SK-N-SH (cell line): ENCODE measurements at regions not wholly inside any gene's neighbourhood (a gene's known extent, or its start where the extent isn't known, plus 50 kb on each side); places are given as distances from the start of the nearest gene placed in this dataset.

ENCODE experiments used
- CTCF ChIA-PET: fragments of 300-600, 350-600 bp; formaldehyde crosslinking; extraction: SDS; loops from one replicate; lab custom pipeline; 2021; lab: Yijun Ruan, JAX
- POLR2A ChIA-PET: fragments of 350-600 bp; sonication (Branson Sonifier 250); formaldehyde crosslinking; extraction: SDS; loops from one replicate; lab custom pipeline; 2020; ENCODE audit warnings: antibody characterized with exemption, inconsistent platforms; lab: Yijun Ruan, JAX
- DNase-seq: peaks from one replicate; pipeline ENCODE4 v3.0.0; 2012
- H2AFZ ChIP-seq: fragments of 200-600 bp; sonication (generic); 2 replicates; pipeline ENCODE4 v1.8.1; 2016; ENCODE audit warnings: antibody characterized with exemption, mild to moderate bottlenecking, low read depth
- H3F3A ChIP-seq: fragments of 200-600 bp; sonication (generic); replicated peaks from 2 replicates; pipeline ENCODE3; 2016; ENCODE audit warnings: antibody characterized with exemption, mild to moderate bottlenecking; ENCODE audit not compliant: insufficient read depth
- H3K27ac ChIP-seq, 2 experiments: fragments of 200-500 bp in 1 of 2; fragments of 200-600 bp in 1 of 2; sonication (Bioruptor generic) in 1 of 2; sonication (generic), shearing (Covaris generic) in 1 of 2; 2 replicates each; pipeline versions ENCODE4 v1.5.1 to v1.6.1; 2014 to 2016; ENCODE audit warnings: low read depth in 2 of 2, inconsistent platforms in 1 of 2, low read length in 1 of 2, mild to moderate bottlenecking in 1 of 2, mixed read lengths in 1 of 2
- H3K27me3 ChIP-seq: fragments of 200-600 bp; sonication (generic), shearing (Covaris generic); 2 replicates; pipeline ENCODE4 v1.6.1; 2016; ENCODE audit warnings: mixed run types; ENCODE audit not compliant: insufficient read depth
- H3K36me3 ChIP-seq, 2 experiments: fragments of 200-500 bp in 1 of 2; fragments of 200-600 bp in 1 of 2; sonication (Bioruptor generic) in 1 of 2; sonication (generic) in 1 of 2; replicated peaks in 1 of 2; 2 replicates each; pipeline versions ENCODE3 to v1.5.1; 2014 to 2016; ENCODE audit warnings: low read length in 1 of 2, mild to moderate bottlenecking in 1 of 2; ENCODE audit not compliant: insufficient read depth in 2 of 2, control insufficient read depth in 1 of 2
- H3K4me1 ChIP-seq, 2 experiments: fragments of 200-500 bp in 1 of 2; fragments of 200-600 bp in 1 of 2; sonication (Bioruptor generic) in 1 of 2; sonication (generic), shearing (Covaris generic) in 1 of 2; 2 replicates each; pipeline versions ENCODE4 v1.5.1 to v1.6.1; 2014 to 2016; ENCODE audit warnings: low read depth in 1 of 2, low read length in 1 of 2, mixed run types in 1 of 2; ENCODE audit not compliant: insufficient read depth in 2 of 2, control insufficient read depth in 1 of 2
- H3K4me2 ChIP-seq: fragments of 200-600 bp; sonication (generic), shearing (Covaris generic); 2 replicates; pipeline ENCODE4 v1.6.1; 2017; ENCODE audit warnings: mixed run types
- H3K4me3 ChIP-seq, 2 experiments: fragments of 200-500 bp in 1 of 2; fragments of 200-600 bp in 1 of 2; sonication (Bioruptor generic) in 1 of 2; sonication (generic), shearing (Covaris generic) in 1 of 2; 2 replicates each; pipeline versions ENCODE4 v1.5.1 to v1.8.1; 2014 to 2016; ENCODE audit warnings: low read depth in 2 of 2, inconsistent platforms in 1 of 2, low read length in 1 of 2, mild to moderate bottlenecking in 1 of 2, mixed read lengths in 1 of 2, moderate library complexity in 1 of 2
- H3K79me2 ChIP-seq: fragments of 200-600 bp; sonication (generic); 2 replicates; pipeline ENCODE4 v1.8.1; 2017; ENCODE audit warnings: mild to moderate bottlenecking; ENCODE audit not compliant: insufficient read depth
- H3K9ac ChIP-seq: fragments of 200-600 bp; sonication (generic); 2 replicates; pipeline ENCODE4 v1.6.1; 2017; ENCODE audit warnings: mixed run types
- H3K9me2 ChIP-seq: fragments of 200-600 bp; sonication (generic); 2 replicates; pipeline ENCODE4 v1.6.1; 2017; ENCODE audit warnings: mixed run types
- H3K9me3 ChIP-seq: fragments of 200-600 bp; sonication (generic); 2 replicates; pipeline ENCODE4 v1.6.1; 2017; ENCODE audit warnings: mixed run types, mild to moderate bottlenecking, moderate library complexity
- H4K20me1 ChIP-seq: fragments of 200-600 bp; sonication (generic); 2 replicates; pipeline ENCODE4 v1.6.1; 2017; ENCODE audit warnings: mild to moderate bottlenecking, mixed run types; ENCODE audit not compliant: insufficient read depth
- CHD2 ChIP-seq: fragments of 150-350 bp; IDR thresholded peaks from 2 replicates; pipeline ENCODE4 v1.6.1; 2018; ENCODE audit warnings: low read length; ENCODE audit not compliant: partially characterized antibody
- EZH2phosphoT487 ChIP-seq: fragments of 200-600 bp; sonication (generic); IDR thresholded peaks from 2 replicates; pipeline ENCODE4 v1.6.1; 2017; ENCODE audit warnings: low read depth, mixed run types, mild to moderate bottlenecking, antibody characterized with exemption, moderate library complexity, borderline replicate concordance
- FOSL2 ChIP-seq: IDR thresholded peaks from 2 replicates; pipeline ENCODE4 v1.4.0; 2012; ENCODE audit warnings: low read depth, mild to moderate bottlenecking, moderate library complexity, borderline replicate concordance
- GABPA ChIP-seq: IDR thresholded peaks from 2 replicates; pipeline ENCODE4 v1.4.0; 2012; ENCODE audit warnings: low read depth, mild to moderate bottlenecking
- GATA2 ChIP-seq: sonication (generic); formaldehyde crosslinking; IDR thresholded peaks from 2 replicates; pipeline ENCODE4 v1.5.0; 2020; ENCODE audit warnings: mild to moderate bottlenecking, missing genetic modification reagents
- IRF3 ChIP-seq: fragments of 150-350 bp; IDR thresholded peaks from 2 replicates; pipeline ENCODE4 v1.6.1; 2016; ENCODE audit warnings: mild to moderate bottlenecking, low read depth, low read length
- NFIC ChIP-seq: IDR thresholded peaks from 2 replicates; pipeline ENCODE4 v1.4.0; 2012; ENCODE audit warnings: borderline replicate concordance
- RCOR1 ChIP-seq: fragments of 150-350 bp; IDR thresholded peaks from 2 replicates; pipeline ENCODE4 v1.6.1; 2017; ENCODE audit warnings: antibody characterized with exemption, low read length
- SIN3A ChIP-seq: IDR thresholded peaks from 2 replicates; pipeline ENCODE4 v1.6.1; 2012; ENCODE audit warnings: low read depth, mild to moderate bottlenecking, low read length, moderate library complexity, borderline replicate concordance
- SMC3 ChIP-seq: IDR thresholded peaks from 2 replicates; pipeline ENCODE4 v1.6.1; 2012; ENCODE audit warnings: low read depth, low read length, improper control_type of control experiment
- USF1 ChIP-seq: IDR thresholded peaks from 2 replicates; pipeline ENCODE4 v1.4.0; 2012; ENCODE audit warnings: low read depth, borderline replicate concordance
- ZBTB33 ChIP-seq: IDR thresholded peaks from 2 replicates; pipeline ENCODE4 v1.4.0; 2012; ENCODE audit warnings: low read depth, borderline replicate concordance
- WGBS: methylation state at CpG from one replicate; pipeline ENCODE4 v1.1.6; 2017; ENCODE audit warnings: low lambda C conversion rate; 5-methylcytosine and 5-hydroxymethylcytosine counted together

DNA sequence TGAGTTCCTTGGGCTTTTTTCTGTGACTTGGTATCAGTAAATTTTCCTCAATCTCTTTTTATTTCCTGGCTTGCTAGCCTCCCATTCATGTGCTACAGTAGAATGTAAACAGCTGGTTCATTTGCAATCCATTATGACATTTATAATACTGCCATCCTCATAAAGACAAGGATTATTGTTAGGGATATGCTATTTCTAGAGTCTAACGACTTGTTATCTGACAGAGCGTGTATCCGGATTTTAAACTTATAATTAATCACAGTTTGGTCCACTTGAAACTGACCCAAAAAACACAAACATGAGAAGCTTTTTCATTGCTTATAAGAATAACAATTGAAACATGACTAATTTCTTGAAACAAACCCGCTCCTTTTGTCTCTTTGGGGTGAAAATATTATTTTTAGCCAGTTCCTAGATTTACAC, 585.8 kb downstream of the TLE4 start (continued):
- TF ChIP-seq FOSL2: no peak
- TF ChIP-seq SMC3: no peak

DNA sequence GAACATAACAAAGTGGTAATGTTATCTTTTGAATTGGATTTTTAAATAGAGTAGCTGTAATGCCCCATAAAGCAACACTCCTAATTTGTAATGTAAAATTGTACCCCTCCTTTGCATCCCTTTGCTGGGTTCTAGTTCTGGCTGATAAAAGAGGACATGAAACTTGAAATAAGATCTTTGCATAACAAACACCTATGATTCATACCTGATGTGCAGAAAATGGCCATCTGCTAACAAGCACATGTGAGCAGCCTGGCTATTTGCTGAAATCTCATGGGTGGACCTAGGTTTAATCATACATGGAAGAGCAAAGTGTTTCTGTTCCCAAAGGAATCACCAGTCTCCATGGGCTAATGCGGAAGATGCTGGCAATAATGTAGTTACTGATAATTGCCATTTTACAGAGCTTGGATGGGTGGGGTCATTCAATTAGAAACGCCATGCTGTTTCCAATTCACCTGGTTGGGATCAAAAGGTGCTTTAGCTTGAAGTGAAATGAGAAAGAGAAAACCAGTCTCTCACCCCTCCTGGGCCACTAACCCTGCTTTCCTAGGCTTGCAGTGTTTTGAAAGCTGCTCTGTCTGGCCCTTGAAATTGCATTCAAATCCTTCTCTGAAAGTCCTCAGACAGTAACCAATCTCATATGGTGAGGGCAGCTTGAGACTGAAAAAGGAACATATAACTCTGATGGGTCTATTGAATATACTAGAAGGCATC, 585.1 kb downstream of the TLE4 start:
- no peaks in the 10 kb centered on the region for H3K27me3 ChIP-seq
- no peaks in the 10 kb centered on the region for H3K79me2 ChIP-seq
- H4K20me1 ChIP-seq: no peaks in the 10 kb centered on the region
- no peak overlapping the region for H3K27ac ChIP-seq
- no peak overlapping the region for H3K4me2 ChIP-seq
- no peaks in the 10 kb centered on the region for H3K36me3 ChIP-seq
- no peaks in the 10 kb centered on the region for H3K9me3 ChIP-seq
- H2AFZ ChIP-seq: no peak overlapping the region
- H3F3A ChIP-seq: no peaks in the 10 kb centered on the region
- 57% methylated on average over 2 of the region's 2 CpGs for WGBS
- TF ChIP-seq GATA2 (CRISPR knock-in tag) (peak; percentile 10; the same call in 1 of the 2 replicates), NFIC (no peak)
- no peak overlapping the region for H3K9ac ChIP-seq
- H3K4me3 ChIP-seq: no peak overlapping the region
- POLR2A ChIA-PET: no interaction called here
- no peak for DNase-seq
- no peaks in the 10 kb centered on the region for H3K9me2 ChIP-seq
- H3K4me1 ChIP-seq: peaks cover 3 to 6% of the 10 kb centered on the region in 2 experiments; a peak in 3 of 4 replicates
- CTCF ChIA-PET: interaction anchor here (1.8 to 2.5 kb wide), 2 partner anchors 10 to 18 kb away, joined by 6 to 9 read pairs; no protein-coding TSS in a partner anchor

DNA sequence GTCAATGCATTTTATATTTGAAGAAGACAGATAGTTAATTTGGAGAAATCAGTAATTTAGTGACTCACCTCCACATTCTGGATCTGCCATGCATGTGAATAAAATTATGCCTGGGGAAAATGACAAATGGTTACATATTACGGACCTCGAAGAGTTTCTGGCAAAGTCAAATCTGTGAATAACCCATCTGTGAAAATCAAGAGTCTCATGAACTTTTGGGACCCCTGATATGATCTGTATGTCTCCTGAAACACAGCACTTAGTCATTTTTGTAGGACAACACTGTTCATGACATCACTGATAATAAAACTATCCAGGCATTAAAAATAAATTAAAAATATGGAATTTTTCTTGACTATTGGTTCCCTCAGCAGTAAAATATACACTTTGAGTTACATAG, 584.5 kb downstream of the TLE4 start:
- H3K9me3 ChIP-seq: no peaks in the 10 kb centered on the region
- no peak for TF ChIP-seq EZH2phosphoT487
- TF ChIP-seq CHD2: no peak
- no peaks in the 10 kb centered on the region for H3K36me3 ChIP-seq
- POLR2A ChIA-PET: no interaction called here
- H3K9ac ChIP-seq: no peak overlapping the region
- no peaks in the 10 kb centered on the region for H3F3A ChIP-seq
- H3K79me2 ChIP-seq: no peaks in the 10 kb centered on the region
- H3K4me1 ChIP-seq: peaks cover 3 to 6% of the 10 kb centered on the region in 2 experiments; a peak in 3 of 4 replicates
- H3K4me2 ChIP-seq: no peak overlapping the region
- no peaks in the 10 kb centered on the region for H4K20me1 ChIP-seq
- no peak overlapping the region for H2AFZ ChIP-seq
- 22% methylated on average over 2 of the region's 2 CpGs for WGBS
- no peak overlapping the region for H3K27ac ChIP-seq
- CTCF ChIA-PET: interaction anchor here (1.8 to 2.5 kb wide), 2 partner anchors 10 to 19 kb away, joined by 6 to 9 read pairs; no protein-coding TSS in a partner anchor
- H3K27me3 ChIP-seq: no peaks in the 10 kb centered on the region
- no peak overlapping the region for H3K4me3 ChIP-seq
- no peak for DNase-seq
- H3K9me2 ChIP-seq: no peaks in the 10 kb centered on the region

DNA sequence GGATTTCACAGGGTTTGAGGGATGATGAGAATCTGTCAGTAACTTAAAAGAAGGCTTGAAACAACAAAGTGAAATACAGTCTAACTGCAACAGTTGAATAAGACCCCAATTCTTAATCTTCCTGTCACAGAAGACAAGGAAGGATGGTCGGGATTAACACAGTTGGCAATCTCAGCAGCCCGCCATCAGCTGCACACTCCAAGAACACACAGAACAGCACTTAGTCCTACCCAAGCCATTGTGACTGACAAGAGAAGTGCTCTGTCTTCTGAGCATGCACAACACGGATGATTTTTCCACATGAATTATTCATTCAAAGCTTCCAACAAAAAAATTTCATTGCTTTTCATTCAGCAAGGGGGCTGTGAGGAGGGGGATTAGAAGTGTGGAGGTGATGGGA, 576.1 kb downstream of the TLE4 start:
- Histone ChIP-seq H3K9ac (no peak overlapping the region), H3F3A (no peaks in the 10 kb centered on the region), H3K9me2 (no peaks in the 10 kb centered on the region), H2AFZ (no peak overlapping the region), H3K4me3 (no peak overlapping the region), H3K27ac (no peak overlapping the region), H3K36me3 (no peaks in the 10 kb centered on the region), H4K20me1 (no peaks in the 10 kb centered on the region), H3K4me2 (no peak overlapping the region), H3K9me3 (no peaks in the 10 kb centered on the region), H3K79me2 (no peaks in the 10 kb centered on the region), H3K27me3 (no peaks in the 10 kb centered on the region), H3K4me1 (no peaks in the 10 kb centered on the region)
- 22% methylated on average over 3 of the region's 3 CpGs for WGBS
- DNase-seq: no peak
- ChIA-PET POLR2A (no interaction called here), CTCF (no interaction called here)
- TF ChIP-seq RCOR1 (no peak), IRF3 (no peak), USF1 (no peak), GABPA (no peak), SMC3 (no peak), FOSL2 (no peak), ZBTB33 (no peak), SIN3A (no peak)
